Neural progenitor cell (in vitro differentiated cells): ENCODE measurements at regions not wholly inside any gene's neighbourhood (a gene's known extent, or its start where the extent isn't known, plus 50 kb on each side); places are given as distances from the start of the nearest gene placed in this dataset.

ENCODE experiments used
- DNase-seq: peaks from one replicate; pipeline ENCODE4 v3.0.0-alpha.2; 2016; ENCODE audit warnings: low spot score
- H2AFZ ChIP-seq: fragments of 200-600 bp; sonication (generic); replicated peaks from 2 replicates; pipeline ENCODE4 v1.6.1; 2016; ENCODE audit warnings: antibody characterized with exemption
- H3F3A ChIP-seq: fragments of 200-600 bp; sonication (generic); 2 replicates; pipeline ENCODE4 v1.6.1; 2016; ENCODE audit warnings: antibody characterized with exemption, low read depth
- H3K27ac ChIP-seq: fragments of 200-600 bp; sonication (generic); 2 replicates; pipeline ENCODE4 v1.5.1; 2016; ENCODE audit warnings: mild to moderate bottlenecking
- H3K27me3 ChIP-seq: fragments of 200-600 bp; sonication (generic); 2 replicates; pipeline ENCODE4 v1.6.1; 2016; ENCODE audit warnings: mild to moderate bottlenecking, moderate library complexity
- H3K36me3 ChIP-seq: fragments of 200-600 bp; sonication (generic); 2 replicates; pipeline ENCODE4 v1.5.1; 2016
- H3K4me1 ChIP-seq: fragments of 200-600 bp; sonication (generic); 2 replicates; pipeline ENCODE4 v1.6.1; 2016; ENCODE audit warnings: mixed run types
- H3K4me2 ChIP-seq: fragments of 200-600 bp; sonication (generic); 2 replicates; pipeline ENCODE4 v1.6.1; 2016
- H3K4me3 ChIP-seq: fragments of 200-600 bp; sonication (generic); 2 replicates; pipeline ENCODE4 v1.5.1; 2016
- H3K79me2 ChIP-seq: fragments of 200-600 bp; sonication (generic); 2 replicates; pipeline ENCODE4 v1.6.1; 2016; ENCODE audit warnings: low read depth
- H3K9ac ChIP-seq: fragments of 200-600 bp; sonication (generic); 2 replicates; pipeline ENCODE4 v1.6.1; 2016
- H3K9me3 ChIP-seq: fragments of 200-600 bp; sonication (generic); 2 replicates; pipeline ENCODE4 v1.5.1; 2016; ENCODE audit warnings: low read depth
- H4K20me1 ChIP-seq: fragments of 200-600 bp; sonication (generic); 2 replicates; pipeline ENCODE4 v1.6.1; 2016; ENCODE audit warnings: low read depth
- H3K27ac Mint-ChIP-seq: 3 replicates; pipeline ENCODE4 v1.8.0; 2021; ENCODE audit warnings: mixed read lengths
- H3K27me3 Mint-ChIP-seq: 2 replicates; pipeline ENCODE4 v1.8.0; 2022; ENCODE audit warnings: low read depth, mild to moderate bottlenecking, inconsistent platforms, moderate library complexity, mixed read lengths; ENCODE audit not compliant: insufficient read depth
- H3K36me3 Mint-ChIP-seq: 3 replicates; pipeline ENCODE4 v1.8.0; 2021; ENCODE audit warnings: mixed read lengths
- H3K4me1 Mint-ChIP-seq: 3 replicates; pipeline ENCODE4 v1.8.0; 2021; ENCODE audit warnings: mixed read lengths
- H3K4me3 Mint-ChIP-seq: 3 replicates; pipeline ENCODE4 v1.8.0; 2021; ENCODE audit warnings: mild to moderate bottlenecking, moderate library complexity, mixed read lengths
- H3K9me3 Mint-ChIP-seq: 3 replicates; pipeline ENCODE4 v1.8.0; 2020; ENCODE audit warnings: mixed read lengths
- EZH2 ChIP-seq: fragments of 200-600 bp; sonication (generic); IDR thresholded peaks from 2 replicates; pipeline ENCODE4 v1.6.1; 2017; ENCODE audit warnings: antibody characterized with exemption, mild to moderate bottlenecking, moderate library complexity
- EZH2phosphoT487 ChIP-seq: fragments of 200-600 bp; sonication (generic); IDR thresholded peaks from 2 replicates; pipeline ENCODE4 v1.6.1; 2017; ENCODE audit warnings: antibody characterized with exemption
- TF ChIP-seq, protein P1 (sequence below): fragments of 200-600 bp; sonication (generic); IDR thresholded peaks from 2 replicates; pipeline ENCODE4 v1.5.1; 2017; ENCODE audit warnings: antibody characterized with exemption, mild to moderate bottlenecking

DNA sequence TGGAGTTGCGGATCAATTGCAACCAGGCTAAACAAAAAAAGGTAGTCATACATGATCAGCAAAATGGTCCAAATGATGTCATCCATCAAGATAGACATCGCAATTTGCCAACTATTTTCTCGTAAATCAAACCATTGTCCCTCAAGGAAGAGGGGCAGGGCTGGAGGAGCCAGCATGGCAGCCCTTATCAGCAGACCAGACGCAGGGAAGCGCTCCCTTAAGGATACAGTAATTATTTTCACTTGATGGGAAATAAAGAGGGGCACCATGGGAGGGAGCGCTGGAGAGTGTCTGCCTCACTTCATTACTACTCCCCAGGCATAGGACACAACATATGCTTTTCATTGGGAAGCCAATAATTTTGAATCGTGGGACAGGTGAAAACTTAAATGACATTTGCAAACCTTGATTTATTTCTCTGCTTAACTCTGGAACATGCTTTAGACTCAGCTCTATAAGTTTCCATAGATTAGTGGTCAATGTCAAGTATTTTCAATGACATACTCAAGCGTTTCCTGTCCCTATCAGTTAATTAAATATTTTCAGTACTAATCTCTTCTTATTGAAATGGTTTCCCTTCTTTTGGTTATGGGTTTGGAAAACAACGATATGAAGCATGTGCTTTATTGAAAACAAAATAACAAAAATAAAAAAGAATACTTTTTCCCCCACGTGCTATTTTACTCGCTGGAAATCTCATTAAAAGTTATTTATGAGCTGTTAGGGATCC is 202.4 kb upstream of the HABP2 start:
- no peaks in the 10 kb centered on the region for H3K27me3 ChIP-seq
- Mint-ChIP-seq H3K36me3 (no peaks in the 10 kb centered on the region), H3K9me3 (peaks cover 2% of the 10 kb centered on the region), H3K27ac (no peak overlapping the region), H3K27me3 (peaks cover 16% of the 10 kb centered on the region), H3K4me1 (peaks cover 24% of the 10 kb centered on the region), H3K4me3 (no peak overlapping the region)
- no peak overlapping the region for H2AFZ ChIP-seq
- no peak for DNase-seq
- no peak overlapping the region for H3K4me3 ChIP-seq
- H3K27ac ChIP-seq, result no peak overlapping the region
- H3K9me3 ChIP-seq, result no peaks in the 10 kb centered on the region
- TF ChIP-seq, protein P1, sequence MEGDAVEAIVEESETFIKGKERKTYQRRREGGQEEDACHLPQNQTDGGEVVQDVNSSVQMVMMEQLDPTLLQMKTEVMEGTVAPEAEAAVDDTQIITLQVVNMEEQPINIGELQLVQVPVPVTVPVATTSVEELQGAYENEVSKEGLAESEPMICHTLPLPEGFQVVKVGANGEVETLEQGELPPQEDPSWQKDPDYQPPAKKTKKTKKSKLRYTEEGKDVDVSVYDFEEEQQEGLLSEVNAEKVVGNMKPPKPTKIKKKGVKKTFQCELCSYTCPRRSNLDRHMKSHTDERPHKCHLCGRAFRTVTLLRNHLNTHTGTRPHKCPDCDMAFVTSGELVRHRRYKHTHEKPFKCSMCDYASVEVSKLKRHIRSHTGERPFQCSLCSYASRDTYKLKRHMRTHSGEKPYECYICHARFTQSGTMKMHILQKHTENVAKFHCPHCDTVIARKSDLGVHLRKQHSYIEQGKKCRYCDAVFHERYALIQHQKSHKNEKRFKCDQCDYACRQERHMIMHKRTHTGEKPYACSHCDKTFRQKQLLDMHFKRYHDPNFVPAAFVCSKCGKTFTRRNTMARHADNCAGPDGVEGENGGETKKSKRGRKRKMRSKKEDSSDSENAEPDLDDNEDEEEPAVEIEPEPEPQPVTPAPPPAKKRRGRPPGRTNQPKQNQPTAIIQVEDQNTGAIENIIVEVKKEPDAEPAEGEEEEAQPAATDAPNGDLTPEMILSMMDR, result no peak
- TF ChIP-seq EZH2phosphoT487 (no peak), EZH2 (no peak)
- no peaks in the 10 kb centered on the region for H3K79me2 ChIP-seq
- no peaks in the 10 kb centered on the region for H4K20me1 ChIP-seq
- no peak overlapping the region for H3K9ac ChIP-seq
- H3K4me2 ChIP-seq, result no peak overlapping the region
- no peaks in the 10 kb centered on the region for H3K36me3 ChIP-seq
- no peaks in the 10 kb centered on the region for H3F3A ChIP-seq
- peaks cover 24% of the 10 kb centered on the region for H3K4me1 ChIP-seq

DNA sequence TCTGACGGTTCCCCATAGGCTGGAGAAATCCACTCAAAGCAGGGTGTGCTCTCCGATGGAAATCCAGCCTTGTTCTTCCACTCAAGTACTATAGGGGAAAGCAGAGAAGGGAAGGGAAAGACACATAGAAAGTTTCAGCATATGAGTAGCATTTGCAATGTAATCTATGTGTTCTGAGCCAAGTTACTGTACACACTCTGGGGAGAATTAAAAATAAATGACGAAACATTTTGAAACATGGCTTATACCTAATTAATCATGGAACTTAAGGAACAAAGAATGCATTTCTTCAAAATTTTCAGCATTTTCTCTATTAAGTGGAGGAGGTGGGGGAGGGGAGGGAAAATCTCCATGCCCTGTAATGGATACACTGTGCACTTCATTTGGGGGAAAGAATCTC is 198.1 kb upstream of the HABP2 start:
- no peak for DNase-seq
- Histone ChIP-seq H4K20me1 (no peaks in the 10 kb centered on the region), H3K36me3 (no peaks in the 10 kb centered on the region), H3K4me2 (no peak overlapping the region), H3F3A (no peaks in the 10 kb centered on the region), H3K27me3 (no peaks in the 10 kb centered on the region), H3K79me2 (no peaks in the 10 kb centered on the region), H3K27ac (no peak overlapping the region), H3K4me1 (peaks cover 5% of the 10 kb centered on the region), H3K9me3 (no peaks in the 10 kb centered on the region), H2AFZ (no peak overlapping the region), H3K9ac (no peak overlapping the region), H3K4me3 (no peak overlapping the region)
- Mint-ChIP-seq H3K9me3 (peaks cover 2% of the 10 kb centered on the region), H3K36me3 (no peaks in the 10 kb centered on the region), H3K27ac (no peak overlapping the region), H3K4me1 (peaks cover 15% of the 10 kb centered on the region), H3K4me3 (no peak overlapping the region), H3K27me3 (peaks cover 25% of the 10 kb centered on the region)
- no peak for TF ChIP-seq EZH2
- TF ChIP-seq, protein P1, result no peak
- no peak for TF ChIP-seq EZH2phosphoT487

DNA sequence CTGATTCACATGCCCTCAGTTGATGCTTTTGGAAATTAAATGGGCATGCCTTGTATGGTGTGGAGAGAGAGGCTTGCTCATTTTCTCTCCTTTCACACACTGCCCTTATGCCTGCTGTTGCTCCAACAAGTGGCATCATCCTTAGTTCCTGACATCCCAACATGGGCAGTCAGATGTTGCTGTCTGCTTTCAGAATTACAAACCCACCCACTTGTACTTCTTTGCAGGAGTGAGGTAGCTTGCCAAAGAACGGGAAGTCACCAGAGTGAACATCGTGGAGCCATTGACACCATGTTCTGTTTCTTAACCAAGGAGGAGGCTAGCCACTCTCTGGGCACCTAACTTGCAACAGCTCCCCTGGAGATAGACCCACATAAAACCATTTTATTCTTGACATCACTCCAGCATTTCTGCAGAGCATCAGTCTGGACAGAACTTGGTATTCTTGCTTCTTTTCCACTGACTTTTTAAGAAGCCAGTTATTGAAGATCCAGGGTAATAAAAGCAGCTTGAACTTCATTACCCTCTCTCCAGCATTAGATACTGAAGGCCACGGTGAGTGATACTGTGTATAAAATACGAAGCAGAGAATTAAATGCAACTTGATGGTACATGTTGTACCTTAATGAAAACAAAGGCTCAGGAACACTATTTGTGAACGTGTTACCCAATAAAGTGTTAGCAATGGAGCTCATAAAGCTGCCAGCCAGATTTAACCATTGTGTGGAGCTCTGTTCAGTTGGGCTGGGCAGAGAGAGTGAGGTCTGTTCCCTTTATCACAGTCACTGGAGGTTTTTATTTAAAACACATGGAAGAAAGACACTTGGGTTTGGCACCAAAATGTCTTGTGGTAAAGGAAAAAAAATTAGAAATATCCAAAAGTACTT is 195.8 kb upstream of the HABP2 start:
- H3K27ac ChIP-seq, result no peak overlapping the region
- H4K20me1 ChIP-seq, result no peaks in the 10 kb centered on the region
- H3K4me2 ChIP-seq, result no peak overlapping the region
- no peaks in the 10 kb centered on the region for H3K9me3 ChIP-seq
- peaks cover 5% of the 10 kb centered on the region for H3K4me1 ChIP-seq
- no peaks in the 10 kb centered on the region for H3K36me3 Mint-ChIP-seq
- no peak overlapping the region for H3K27ac Mint-ChIP-seq
- no peaks in the 10 kb centered on the region for H3K79me2 ChIP-seq
- peaks cover 15% of the 10 kb centered on the region for H3K4me1 Mint-ChIP-seq
- H2AFZ ChIP-seq, result no peak overlapping the region
- no peak for TF ChIP-seq EZH2
- no peak for TF ChIP-seq EZH2phosphoT487
- TF ChIP-seq, protein P1, result no peak
- H3K4me3 ChIP-seq, result no peak overlapping the region
- no peak overlapping the region for H3K9ac ChIP-seq
- peaks cover 24% of the 10 kb centered on the region for H3K27me3 Mint-ChIP-seq
- H3K4me3 Mint-ChIP-seq, result no peak overlapping the region
- H3F3A ChIP-seq, result no peaks in the 10 kb centered on the region
- peaks cover under 1% of the 10 kb centered on the region for H3K9me3 Mint-ChIP-seq
- no peaks in the 10 kb centered on the region for H3K36me3 ChIP-seq
- no peak for DNase-seq
- no peaks in the 10 kb centered on the region for H3K27me3 ChIP-seq
